Neuronal stem cell (in vitro differentiated cells): ENCODE measurements at regions not wholly inside any gene's neighbourhood (a gene's known extent, or its start where the extent isn't known, plus 50 kb on each side); places are given as distances from the start of the nearest gene placed in this dataset.
"Not testable (repeated sequence)": the region's sequence is repeated elsewhere in the genome, so short reads cannot be mapped to it uniquely, and the experiment has no call there.

Experiments used
- DNase-seq: peaks from one replicate; pipeline ENCODE4 v3.0.0-alpha.2; 2013; ENCODE audit warnings: low spot score
- H2AFZ ChIP-seq: one replicate; pipeline ENCODE4 v1.6.1; 2013; ENCODE audit warnings: mild to moderate bottlenecking, low read length, inconsistent platforms
- H2AK5ac ChIP-seq: 2 replicates; pipeline ENCODE4 v1.6.1; 2013; ENCODE audit warnings: low read depth, mild to moderate bottlenecking, inconsistent platforms, low read length, moderate library complexity, mixed read lengths
- H2BK120ac ChIP-seq: 2 replicates; pipeline ENCODE4 v1.6.1; 2013; ENCODE audit warnings: low read depth, mild to moderate bottlenecking, inconsistent platforms, low read length, moderate library complexity, mixed read lengths
- H2BK12ac ChIP-seq: one replicate; pipeline ENCODE4 v1.6.1; 2013; ENCODE audit warnings: low read length, inconsistent platforms
- H2BK15ac ChIP-seq: 2 replicates; pipeline ENCODE4 v1.6.1; 2013; ENCODE audit warnings: mild to moderate bottlenecking, low read length, inconsistent platforms, mixed read lengths
- H2BK5ac ChIP-seq: one replicate; pipeline ENCODE4 v1.6.1; 2013; ENCODE audit warnings: inconsistent platforms, mild to moderate bottlenecking, low read length, moderate library complexity
- H3K14ac ChIP-seq: one replicate; pipeline ENCODE4 v1.6.1; 2013; ENCODE audit warnings: low read length, inconsistent platforms
- H3K18ac ChIP-seq: 2 replicates; pipeline ENCODE4 v1.6.1; 2013; ENCODE audit warnings: low read length, inconsistent platforms
- H3K23ac ChIP-seq: 2 replicates; pipeline ENCODE4 v1.6.1; 2013; ENCODE audit warnings: low read depth, mild to moderate bottlenecking, mixed read lengths, low read length, inconsistent platforms; ENCODE audit not compliant: poor library complexity
- H3K27ac ChIP-seq: replicated peaks from 3 replicates; pipeline ENCODE4 v1.5.1; 2013; ENCODE audit warnings: low read length, inconsistent platforms
- H3K27me3 ChIP-seq, 3 experiments: 2 replicates each; pipeline ENCODE4 v1.6.1; 2013; ENCODE audit warnings: low read length in 3 of 3, mild to moderate bottlenecking in 2 of 3, inconsistent platforms in 1 of 3, low read depth in 1 of 3, mixed read lengths in 1 of 3, moderate library complexity in 1 of 3; ENCODE audit not compliant: control insufficient read depth in 3 of 3, insufficient read depth in 3 of 3
- H3K36me3 ChIP-seq, 2 donors: replicated peaks in 1 of 2; 2 replicates each; pipeline ENCODE4 v1.6.1; 2013; ENCODE audit warnings: low read length in 2 of 2; ENCODE audit not compliant: control insufficient read depth in 2 of 2, insufficient read depth in 2 of 2
- H3K4ac ChIP-seq: 2 replicates; pipeline ENCODE4 v1.6.1; 2013; ENCODE audit warnings: inconsistent platforms, mild to moderate bottlenecking, low read length, moderate library complexity
- H3K4me1 ChIP-seq, 2 donors: 1 replicate in 1 of 2; 2 replicates in 1 of 2; pipeline ENCODE4 v1.6.1; 2013; ENCODE audit warnings: low read length in 2 of 2, low read depth in 1 of 2; ENCODE audit not compliant: control insufficient read depth in 2 of 2, insufficient read depth in 1 of 2
- H3K4me2 ChIP-seq: one replicate; pipeline ENCODE4 v1.6.1; 2013; ENCODE audit warnings: mild to moderate bottlenecking, low read length, inconsistent platforms; ENCODE audit not compliant: insufficient read depth, poor library complexity, severe bottlenecking
- H3K4me3 ChIP-seq, 2 donors: 2 replicates each; pipeline ENCODE4 v1.5.1; 2013; ENCODE audit warnings: low read length in 2 of 2, mild to moderate bottlenecking in 2 of 2, inconsistent platforms in 1 of 2, moderate library complexity in 1 of 2
- H3K79me1 ChIP-seq: one replicate; pipeline ENCODE4 v1.6.1; 2013; ENCODE audit warnings: low read depth, mild to moderate bottlenecking, inconsistent platforms, low read length, moderate library complexity
- H3K9ac ChIP-seq: one replicate; pipeline ENCODE4 v1.6.1; 2013; ENCODE audit warnings: mild to moderate bottlenecking, low read depth, low read length, inconsistent platforms; ENCODE audit not compliant: poor library complexity
- H3K9me3 ChIP-seq, 2 donors: replicated peaks in 1 of 2; 2 replicates each; pipeline versions ENCODE3 to v1.6.1; 2013; ENCODE audit warnings: low read length in 2 of 2, mild to moderate bottlenecking in 2 of 2, inconsistent platforms in 1 of 2, low read depth in 1 of 2, mixed read lengths in 1 of 2, moderate library complexity in 1 of 2; ENCODE audit not compliant: control insufficient read depth in 2 of 2, insufficient read depth in 1 of 2
- H4K8ac ChIP-seq: one replicate; pipeline ENCODE4 v1.6.1; 2013; ENCODE audit warnings: low read depth, mild to moderate bottlenecking, inconsistent platforms, low read length, moderate library complexity
- H4K91ac ChIP-seq: one replicate; pipeline ENCODE4 v1.6.1; 2013; ENCODE audit warnings: low read length, low read depth, mild to moderate bottlenecking, inconsistent platforms; ENCODE audit not compliant: poor library complexity
- WGBS, 2 donors: extraction: QIAGEN DNeasy Blood & Tissue Kit; methylation state at CpG; one replicate each; pipeline ENCODE4 v1.1.7; 2013; ENCODE audit warnings: missing lambda C conversion rate in 2 of 2, mixed read lengths in 1 of 2; ENCODE audit not compliant: insufficient read length in 2 of 2, insufficient replicate concordance in 1 of 2; ENCODE audit errors: extremely low coverage in 2 of 2; 5-methylcytosine and 5-hydroxymethylcytosine counted together

DNA sequence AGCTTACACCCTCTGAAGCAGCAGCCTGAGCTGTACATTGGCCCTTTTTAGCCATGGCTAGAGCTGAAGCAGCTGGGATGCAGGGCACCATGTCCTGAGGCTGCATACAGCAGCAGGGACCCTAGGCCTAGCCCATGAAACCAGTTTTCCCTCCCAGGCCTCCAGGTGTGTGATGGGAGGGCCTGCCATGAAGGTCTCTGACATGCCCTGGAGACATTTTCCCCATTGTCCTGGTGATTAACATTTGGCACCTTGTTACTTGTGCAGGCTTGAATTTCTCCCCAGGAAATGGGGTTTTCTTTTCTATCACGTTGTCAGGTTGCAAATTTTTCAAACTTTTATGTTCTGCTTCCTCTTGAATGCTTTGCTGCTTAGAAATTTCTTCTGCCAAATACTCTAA, 206.8 kb upstream of the GADL1 start:
- not testable (repeated sequence) for H3K27me3 ChIP-seq, H3K27ac ChIP-seq, H3K23ac ChIP-seq, H2BK5ac ChIP-seq, H3K4me2 ChIP-seq, H2BK120ac ChIP-seq, H2BK12ac ChIP-seq, H3K4ac ChIP-seq, H4K91ac ChIP-seq, H2AK5ac ChIP-seq, H3K36me3 ChIP-seq, H3K18ac ChIP-seq, H4K8ac ChIP-seq, H3K79me1 ChIP-seq, H3K9me3 ChIP-seq, H2AFZ ChIP-seq, H3K4me1 ChIP-seq, H3K14ac ChIP-seq, H3K4me3 ChIP-seq, H2BK15ac ChIP-seq, H3K9ac ChIP-seq, DNase-seq
- WGBS, 2 donors, result no CpG with 5 or more reads among the region's 1 CpG

DNA sequence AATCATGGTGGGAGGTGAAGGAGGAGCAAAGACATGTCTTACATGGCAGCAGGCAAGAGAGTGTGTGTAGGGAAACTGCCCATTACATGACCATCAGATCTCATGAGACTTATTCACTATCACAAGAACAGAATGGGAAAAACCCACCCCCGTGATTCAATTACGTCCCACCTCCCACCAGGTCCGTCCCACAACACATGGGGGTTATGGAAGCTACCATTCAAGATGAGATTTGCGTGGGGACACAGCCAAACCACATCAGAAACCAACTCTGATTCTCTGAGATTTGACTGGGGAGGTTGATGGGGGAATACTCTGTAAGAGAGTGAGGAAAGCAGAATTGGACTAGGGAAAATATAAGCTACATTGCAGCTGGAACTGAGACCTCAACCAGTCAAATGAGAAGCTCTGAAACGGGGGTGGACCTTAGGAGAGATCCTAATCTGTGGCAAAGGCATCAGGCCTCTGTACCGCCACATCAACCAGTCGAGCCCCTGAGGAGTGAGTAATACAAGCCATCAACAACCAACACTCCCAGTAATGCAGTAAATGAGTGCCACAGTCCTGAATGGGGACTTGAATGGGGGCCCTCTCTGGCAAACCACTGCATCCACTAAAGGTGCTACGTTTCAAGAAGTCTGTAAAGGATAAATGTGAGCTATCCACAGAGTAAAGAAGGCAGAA, 207.9 kb upstream of the GADL1 start:
- no peak overlapping the region for H3K4ac ChIP-seq
- no peak for DNase-seq
- no peak overlapping the region for H2AFZ ChIP-seq
- no peaks in the 10 kb centered on the region for H3K36me3 ChIP-seq
- H3K27me3 ChIP-seq, result no peaks in the 10 kb centered on the region
- H3K27ac ChIP-seq, result no peak overlapping the region
- no peak overlapping the region for H2BK120ac ChIP-seq
- no peak overlapping the region for H3K4me2 ChIP-seq
- no peak overlapping the region for H2BK15ac ChIP-seq
- H3K14ac ChIP-seq, result no peak overlapping the region
- H3K9ac ChIP-seq, result no peak overlapping the region
- peak overlapping the region; percentile 14 for H3K18ac ChIP-seq
- H3K4me1 ChIP-seq, result no peaks in the 10 kb centered on the region
- H3K79me1 ChIP-seq, result no peaks in the 10 kb centered on the region
- H4K91ac ChIP-seq, result no peak overlapping the region
- no peak overlapping the region for H3K4me3 ChIP-seq
- no peak overlapping the region for H2BK5ac ChIP-seq
- no peak overlapping the region for H3K23ac ChIP-seq
- no peak overlapping the region for H2BK12ac ChIP-seq
- no CpG with 5 or more reads among the region's 8 CpGs for whole genome bisulfite sequencing, 2 donors
- H2AK5ac ChIP-seq, result no peak overlapping the region
- peaks cover 0 to 3% of the 10 kb centered on the region in 2 donors for H3K9me3 ChIP-seq
- no peak overlapping the region for H4K8ac ChIP-seq

DNA sequence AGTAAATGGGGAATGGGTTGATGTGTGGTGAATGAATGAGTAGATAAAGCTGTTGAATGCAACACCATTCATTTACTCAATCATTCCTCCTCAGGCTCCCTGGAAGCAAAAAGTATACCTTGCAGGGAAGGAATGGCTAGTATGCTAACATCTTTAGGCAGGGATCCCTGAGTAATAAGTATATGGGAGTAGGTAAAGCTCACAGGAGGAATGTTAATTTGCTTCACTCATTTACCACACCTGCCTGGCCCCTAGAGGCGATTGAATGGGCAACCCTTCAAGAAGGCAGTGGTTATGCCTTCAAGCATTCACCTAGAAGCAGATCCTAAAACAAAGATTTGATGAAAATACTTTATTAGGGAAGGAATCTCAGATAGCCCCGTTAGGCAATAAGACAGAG, 208.7 kb upstream of the GADL1 start:
- DNase-seq, result no peak
- no peak overlapping the region for H2BK5ac ChIP-seq
- H3K18ac ChIP-seq, result no peak overlapping the region
- peaks cover 0 to 3% of the 10 kb centered on the region in 2 donors for H3K9me3 ChIP-seq
- no peak overlapping the region for H2AK5ac ChIP-seq
- no peak overlapping the region for H3K14ac ChIP-seq
- no peak overlapping the region for H3K4me3 ChIP-seq
- no peaks in the 10 kb centered on the region for H3K79me1 ChIP-seq
- H2BK120ac ChIP-seq, result no peak overlapping the region
- no peak overlapping the region for H2AFZ ChIP-seq
- no peaks in the 10 kb centered on the region for H3K4me1 ChIP-seq
- WGBS, 2 donors, result no CpG with 5 or more reads among the region's 2 CpGs
- no peak overlapping the region for H4K91ac ChIP-seq
- H3K4ac ChIP-seq, result no peak overlapping the region
- H3K27me3 ChIP-seq, result no peaks in the 10 kb centered on the region
- H3K9ac ChIP-seq, result no peak overlapping the region
- no peak overlapping the region for H2BK15ac ChIP-seq
- H3K4me2 ChIP-seq, result no peak overlapping the region
- H2BK12ac ChIP-seq, result no peak overlapping the region
- no peak overlapping the region for H4K8ac ChIP-seq
- no peak overlapping the region for H3K23ac ChIP-seq
- no peaks in the 10 kb centered on the region for H3K36me3 ChIP-seq
- no peak overlapping the region for H3K27ac ChIP-seq

DNA sequence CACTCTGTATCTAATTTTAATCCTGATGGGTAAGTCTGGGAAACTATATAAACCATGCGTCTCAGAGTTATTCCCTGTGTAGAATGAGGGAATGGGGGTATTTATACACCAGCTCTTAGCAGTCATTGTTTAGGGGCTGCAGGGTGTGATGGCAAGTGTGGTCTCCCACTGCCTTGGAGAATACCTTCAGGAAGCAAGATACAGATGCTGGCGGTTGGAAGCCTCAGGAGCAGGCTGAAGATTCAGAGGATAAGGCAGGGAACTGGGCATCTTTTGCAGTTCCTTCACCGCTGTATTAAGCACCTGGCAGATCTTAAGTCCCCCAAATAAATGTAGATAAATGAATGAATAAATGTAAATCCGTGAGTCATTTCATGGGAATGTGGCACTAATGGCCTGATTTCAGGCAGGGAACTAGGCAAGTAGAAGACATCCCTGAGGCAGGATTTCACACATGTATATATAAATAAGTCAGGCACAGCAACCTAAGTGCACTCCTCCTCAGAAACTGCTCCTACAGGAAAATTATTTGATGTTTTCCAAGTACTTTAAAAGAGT, 209.2 kb upstream of the GADL1 start:
- no CpG with 5 or more reads among the region's 4 CpGs for WGBS, 2 donors
- Histone ChIP-seq H3K9me3 (peaks cover 0 to 3% of the 10 kb centered on the region in 2 donors), H2BK15ac (no peak overlapping the region), H3K4me3 (no peak overlapping the region), H3K79me1 (no peaks in the 10 kb centered on the region), H3K4me1 (no peaks in the 10 kb centered on the region), H3K9ac (no peak overlapping the region), H3K4me2 (no peak overlapping the region), H4K91ac (no peak overlapping the region), H3K23ac (no peak overlapping the region), H3K4ac (no peak overlapping the region), H2AFZ (no peak overlapping the region), H3K27ac (no peak overlapping the region), H4K8ac (no peak overlapping the region), H2BK120ac (no peak overlapping the region), H2BK5ac (no peak overlapping the region), H3K27me3 (no peaks in the 10 kb centered on the region), H2BK12ac (no peak overlapping the region), H3K18ac (no peak overlapping the region), H3K14ac (no peak overlapping the region), H2AK5ac (no peak overlapping the region), H3K36me3 (no peaks in the 10 kb centered on the region)
- no peak for DNase-seq
